CD14-positive monocyte (primary cell): ENCODE measurements at regions not wholly inside any gene's neighbourhood (a gene's known extent, or its start where the extent isn't known, plus 50 kb on each side); places are given as distances from the start of the nearest gene placed in this dataset.
A peak's percentile ranks its signal among the peaks of the same experiment; 100 is the strongest.

Source experiments
- DNase-seq, 3 donors: peaks; one replicate each; pipeline ENCODE4 v3.0.0-alpha.2; 2011 to 2022
- H2AFZ ChIP-seq: 2 replicates; pipeline ENCODE4 v1.6.0; 2012; ENCODE audit warnings: mild to moderate bottlenecking, low read depth, low read length, inconsistent platforms; ENCODE audit not compliant: insufficient read depth, poor library complexity, severe bottlenecking
- H3K27ac ChIP-seq, 2 donors: 1 replicate in 1 of 2; 2 replicates in 1 of 2; pipeline ENCODE4 v1.5.1; 2012 to 2013; ENCODE audit warnings: low read length in 2 of 2, control low read depth in 1 of 2, inconsistent platforms in 1 of 2, low read depth in 1 of 2, mild to moderate bottlenecking in 1 of 2
- H3K27me3 ChIP-seq, 2 donors: one replicate each; pipeline versions ENCODE4 v1.6.0 to v1.6.1; 2011 to 2013; ENCODE audit warnings: low read length in 2 of 2; ENCODE audit not compliant: control insufficient read depth in 2 of 2, insufficient read depth in 2 of 2
- H3K36me3 ChIP-seq, 2 donors: replicated peaks in 1 of 2; 1 replicate in 1 of 2; 2 replicates in 1 of 2; pipeline versions ENCODE4 v1.5.1 to v1.6.1; 2012 to 2013; ENCODE audit warnings: low read length in 2 of 2, control low read depth in 1 of 2, inconsistent platforms in 1 of 2, mild to moderate bottlenecking in 1 of 2; ENCODE audit not compliant: insufficient read depth in 2 of 2, control insufficient read depth in 1 of 2
- H3K4me1 ChIP-seq, 2 donors: 1 replicate in 1 of 2; 2 replicates in 1 of 2; pipeline versions ENCODE4 v1.5.1 to v1.6.1; 2012 to 2013; ENCODE audit warnings: low read length in 2 of 2, control low read depth in 1 of 2, inconsistent platforms in 1 of 2, mild to moderate bottlenecking in 1 of 2, moderate library complexity in 1 of 2; ENCODE audit not compliant: insufficient read depth in 2 of 2, control insufficient read depth in 1 of 2
- H3K4me2 ChIP-seq: replicated peaks from 2 replicates; pipeline ENCODE3; 2012; ENCODE audit warnings: low read length, moderate library complexity, mild to moderate bottlenecking; ENCODE audit not compliant: poor library complexity, severe bottlenecking; ENCODE audit errors: extremely low read depth
- H3K4me3 ChIP-seq, 3 experiments: fragments of 200-600 bp in 1 of 3; sonication (generic) in 1 of 3; replicated peaks in 1 of 3; 1 replicate in 2 of 3; 2 replicates in 1 of 3; pipeline ENCODE4 v1.5.1; 2011 to 2013; ENCODE audit warnings: low read length in 3 of 3, mild to moderate bottlenecking in 3 of 3, control low read depth in 2 of 3, low read depth in 2 of 3, inconsistent platforms in 1 of 3, moderate library complexity in 1 of 3
- H3K79me2 ChIP-seq: 2 replicates; pipeline ENCODE4 v1.6.0; 2012; ENCODE audit warnings: mild to moderate bottlenecking, control low read depth, inconsistent platforms, low read length, moderate library complexity; ENCODE audit not compliant: insufficient read depth
- H3K9ac ChIP-seq: 2 replicates; pipeline ENCODE4 v1.6.0; 2017; ENCODE audit warnings: low read length, mild to moderate bottlenecking; ENCODE audit not compliant: insufficient read depth, poor library complexity, severe bottlenecking
- H3K9me3 ChIP-seq, 2 donors: replicated peaks in 1 of 2; 1 replicate in 1 of 2; 2 replicates in 1 of 2; pipeline versions ENCODE4 v1.5.1 to v1.6.1; 2012 to 2013; ENCODE audit warnings: low read length in 2 of 2, control low read depth in 1 of 2; ENCODE audit not compliant: control insufficient read depth in 1 of 2, insufficient read depth in 1 of 2
- H4K20me1 ChIP-seq: 2 replicates; pipeline ENCODE4 v1.6.0; 2012; ENCODE audit warnings: mild to moderate bottlenecking, low read length, control low read depth, moderate library complexity; ENCODE audit not compliant: insufficient read depth
- H3K27ac Mint-ChIP-seq, 7 donors: one replicate each; pipeline ENCODE4 v1.8.0; 2020; ENCODE audit warnings: mild to moderate bottlenecking in 7 of 7, mixed read lengths in 7 of 7, moderate library complexity in 6 of 7, inconsistent platforms in 2 of 7
- H3K27me3 Mint-ChIP-seq, 3 donors: one replicate each; pipeline ENCODE4 v1.8.0; 2021 to 2022; ENCODE audit warnings: low read depth in 3 of 3, mild to moderate bottlenecking in 3 of 3, mixed read lengths in 3 of 3, moderate library complexity in 3 of 3, inconsistent platforms in 1 of 3
- H3K36me3 Mint-ChIP-seq, 2 donors: one replicate each; pipeline ENCODE4 v1.8.0; 2020; ENCODE audit warnings: mixed read lengths in 2 of 2, inconsistent platforms in 1 of 2, mild to moderate bottlenecking in 1 of 2
- H3K4me1 Mint-ChIP-seq: one replicate; pipeline ENCODE4 v1.8.0; 2020; ENCODE audit warnings: mild to moderate bottlenecking, mixed read lengths
- H3K4me3 Mint-ChIP-seq, 2 donors: one replicate each; pipeline ENCODE4 v1.8.0; 2020; ENCODE audit warnings: mild to moderate bottlenecking in 2 of 2, mixed read lengths in 2 of 2, moderate library complexity in 1 of 2
- H3K9me3 Mint-ChIP-seq, 7 donors: one replicate each; pipeline ENCODE4 v1.8.0; 2020 to 2022; ENCODE audit warnings: mixed read lengths in 7 of 7, mild to moderate bottlenecking in 6 of 7, moderate library complexity in 6 of 7, inconsistent platforms in 2 of 7
- WGBS: methylation state at CpG from one replicate; pipeline ENCODE4 v1.1.5; 2013; ENCODE audit warnings: missing lambda C conversion rate; ENCODE audit not compliant: insufficient coverage; 5-methylcytosine and 5-hydroxymethylcytosine counted together
- intact Hi-C, 2 donors: fragments of 100-400 bp; cut with micrococcal nuclease; formaldehyde crosslinking; loops; one replicate each; pipeline versions ENCODE4 v1.15.0 to v1.15.1; 2023
- TF ChIP-seq, protein P1 (sequence below): fragments of 200-600 bp; IDR thresholded peaks from one replicate; pipeline ENCODE4 v1.8.0; 2022; ENCODE audit warnings: antibody characterized with exemption, mild to moderate bottlenecking

DNA sequence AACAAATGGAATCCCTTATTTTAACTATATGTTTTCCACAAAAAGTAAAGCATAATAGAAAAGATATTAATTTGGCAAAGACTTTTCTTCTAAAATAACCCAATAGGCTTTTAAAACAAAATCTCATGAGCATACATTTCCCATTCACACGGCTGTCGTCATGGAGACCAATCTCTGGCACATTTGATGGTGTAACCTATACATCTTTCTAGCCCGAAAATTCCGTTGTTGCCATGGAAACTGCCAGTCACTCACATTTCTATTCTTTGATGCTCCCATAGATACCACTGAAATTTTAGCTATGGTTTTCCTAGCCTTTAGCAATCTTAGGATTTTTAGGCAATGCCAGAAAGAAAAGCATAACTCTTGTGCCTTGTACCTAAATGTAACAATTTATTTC, 262.9 kb upstream of the TRPM3 start:
- Histone ChIP-seq H3K36me3 (no peaks in the 10 kb centered on the region), H3K79me2 (no peaks in the 10 kb centered on the region), H3K4me2 (no peak overlapping the region), H2AFZ (no peak overlapping the region), H4K20me1 (no peaks in the 10 kb centered on the region), H3K4me1 (no peaks in the 10 kb centered on the region), H3K27ac (no peak overlapping the region), H3K27me3 (no peaks in the 10 kb centered on the region), H3K9ac (no peak overlapping the region), H3K9me3 (no peaks in the 10 kb centered on the region), H3K4me3 (no peak overlapping the region)
- intact Hi-C loops: no loop called here
- Mint-ChIP-seq H3K36me3 (no peaks in the 10 kb centered on the region), H3K9me3 (peaks cover 0 to 7% (median 3%) of the 10 kb centered on the region in 7 donors), H3K4me3 (no peak overlapping the region), H3K4me1 (no peaks in the 10 kb centered on the region), H3K27me3 (no peaks in the 10 kb centered on the region), H3K27ac (no peak overlapping the region)
- DNase-seq: no peak
- 96% methylated on average over 4 of the region's 4 CpGs for WGBS
- TF ChIP-seq, protein P1, sequence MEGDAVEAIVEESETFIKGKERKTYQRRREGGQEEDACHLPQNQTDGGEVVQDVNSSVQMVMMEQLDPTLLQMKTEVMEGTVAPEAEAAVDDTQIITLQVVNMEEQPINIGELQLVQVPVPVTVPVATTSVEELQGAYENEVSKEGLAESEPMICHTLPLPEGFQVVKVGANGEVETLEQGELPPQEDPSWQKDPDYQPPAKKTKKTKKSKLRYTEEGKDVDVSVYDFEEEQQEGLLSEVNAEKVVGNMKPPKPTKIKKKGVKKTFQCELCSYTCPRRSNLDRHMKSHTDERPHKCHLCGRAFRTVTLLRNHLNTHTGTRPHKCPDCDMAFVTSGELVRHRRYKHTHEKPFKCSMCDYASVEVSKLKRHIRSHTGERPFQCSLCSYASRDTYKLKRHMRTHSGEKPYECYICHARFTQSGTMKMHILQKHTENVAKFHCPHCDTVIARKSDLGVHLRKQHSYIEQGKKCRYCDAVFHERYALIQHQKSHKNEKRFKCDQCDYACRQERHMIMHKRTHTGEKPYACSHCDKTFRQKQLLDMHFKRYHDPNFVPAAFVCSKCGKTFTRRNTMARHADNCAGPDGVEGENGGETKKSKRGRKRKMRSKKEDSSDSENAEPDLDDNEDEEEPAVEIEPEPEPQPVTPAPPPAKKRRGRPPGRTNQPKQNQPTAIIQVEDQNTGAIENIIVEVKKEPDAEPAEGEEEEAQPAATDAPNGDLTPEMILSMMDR: no peak

DNA sequence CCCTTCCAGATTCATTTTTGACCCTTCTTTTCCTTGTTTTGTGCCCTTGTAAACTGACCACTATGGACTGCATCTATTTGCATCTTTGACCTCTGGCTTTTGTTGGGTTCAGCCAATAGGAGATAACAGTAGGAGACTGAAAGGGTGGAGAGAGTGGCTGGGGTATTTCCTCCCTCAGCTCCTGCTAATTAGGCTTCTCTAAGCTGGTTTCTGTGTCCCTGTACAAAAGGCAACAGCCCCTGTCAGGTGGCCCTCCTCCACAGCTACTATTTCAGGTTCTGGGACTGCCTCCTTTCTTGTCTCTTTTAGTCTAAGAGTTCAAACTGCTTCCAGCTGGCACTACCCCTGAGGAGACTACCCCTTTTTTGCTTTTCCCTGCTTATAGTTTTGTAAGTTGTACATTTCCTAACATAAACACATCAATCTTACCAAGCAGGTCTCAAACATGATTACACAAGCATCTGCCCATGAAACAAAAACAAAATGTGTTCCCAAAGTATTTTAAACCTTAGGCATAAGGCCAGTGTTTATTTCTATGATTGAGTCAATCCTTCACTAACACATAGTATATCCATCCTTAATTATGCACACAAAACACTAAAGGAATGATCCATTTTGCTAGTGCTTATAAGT, 262.0 kb upstream of the TRPM3 start:
- DNase-seq: no peak
- no peaks in the 10 kb centered on the region for H3K36me3 Mint-ChIP-seq
- H3K27me3 Mint-ChIP-seq: no peaks in the 10 kb centered on the region
- peak overlapping the region in 1 of 7 donors; percentile 51 for H3K27ac Mint-ChIP-seq
- no peaks in the 10 kb centered on the region for H4K20me1 ChIP-seq
- H3K4me2 ChIP-seq: no peak overlapping the region
- H3K36me3 ChIP-seq: no peaks in the 10 kb centered on the region
- no peaks in the 10 kb centered on the region for H3K9me3 ChIP-seq
- H3K4me1 Mint-ChIP-seq: no peaks in the 10 kb centered on the region
- H3K27ac ChIP-seq: no peak overlapping the region
- no peak overlapping the region for H3K4me3 ChIP-seq
- H3K9ac ChIP-seq: no peak overlapping the region
- H3K27me3 ChIP-seq: no peaks in the 10 kb centered on the region
- H3K4me3 Mint-ChIP-seq: no peak overlapping the region
- intact Hi-C loops: no loop called here
- no peak overlapping the region for H2AFZ ChIP-seq
- peaks cover 0 to 4% (median 3%) of the 10 kb centered on the region in 7 donors for H3K9me3 Mint-ChIP-seq
- H3K4me1 ChIP-seq: no peaks in the 10 kb centered on the region
- TF ChIP-seq, protein P1: no peak
- no peaks in the 10 kb centered on the region for H3K79me2 ChIP-seq
